Skin of body (tissue), 1 donor: ENCODE measurements at regions not wholly inside any gene's neighbourhood (a gene's known extent, or its start where the extent isn't known, plus 50 kb on each side); places are given as distances from the start of the nearest gene placed in this dataset.
A peak's percentile ranks its signal among the peaks of the same experiment; 100 is the strongest.

ENCODE experiments used
- DNase-seq: peaks from one replicate; lab custom pipeline; 2025; lab: John Stamatoyannopoulos, UW

- peak; percentile 49 for DNase-seq
Measured at GRCh38 chr9:88658311-88658822, 123.4 kb downstream of the NXNL2 start.

DNA sequence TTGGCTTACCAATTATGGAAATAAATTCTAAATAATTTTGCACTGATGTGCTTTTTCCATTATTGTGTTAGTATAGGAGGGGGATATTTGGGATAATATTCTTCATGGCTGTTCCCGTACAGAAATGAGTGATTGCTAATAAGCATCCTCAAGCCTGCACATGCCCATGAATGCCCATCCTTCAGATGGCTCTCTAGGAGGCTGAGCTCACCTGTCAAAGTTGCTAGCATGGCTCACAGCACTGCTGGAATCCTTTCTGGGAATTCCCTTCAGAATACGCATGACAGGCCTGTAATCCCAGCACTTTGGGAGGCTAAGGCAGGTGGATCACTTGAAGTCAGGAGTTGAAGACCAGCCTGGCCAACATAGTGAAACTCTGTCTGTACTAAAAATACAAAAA lies 124.1 kb downstream of the NXNL2 start:
- no peak for DNase-seq

DNA sequence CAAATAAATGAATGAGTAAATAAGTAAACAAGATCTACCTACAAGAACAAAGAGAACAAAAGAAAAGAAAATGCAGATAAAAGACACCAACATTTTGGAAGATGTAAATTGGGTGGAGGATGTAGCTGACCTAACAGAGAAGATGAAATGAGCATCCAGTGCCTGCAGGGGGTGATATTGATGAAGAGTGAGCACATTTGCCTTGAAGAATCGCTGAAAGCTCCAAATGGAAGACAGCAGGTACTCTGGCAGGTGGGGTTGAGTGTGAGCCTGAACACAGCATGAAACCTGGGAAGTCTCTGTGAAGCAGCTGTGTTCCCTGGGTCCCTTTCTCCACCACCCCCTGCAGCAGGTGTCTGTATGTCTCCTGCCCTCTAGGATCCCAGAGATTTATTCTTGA lies 125.6 kb downstream of the NXNL2 start:
- DNase-seq = no peak

DNA sequence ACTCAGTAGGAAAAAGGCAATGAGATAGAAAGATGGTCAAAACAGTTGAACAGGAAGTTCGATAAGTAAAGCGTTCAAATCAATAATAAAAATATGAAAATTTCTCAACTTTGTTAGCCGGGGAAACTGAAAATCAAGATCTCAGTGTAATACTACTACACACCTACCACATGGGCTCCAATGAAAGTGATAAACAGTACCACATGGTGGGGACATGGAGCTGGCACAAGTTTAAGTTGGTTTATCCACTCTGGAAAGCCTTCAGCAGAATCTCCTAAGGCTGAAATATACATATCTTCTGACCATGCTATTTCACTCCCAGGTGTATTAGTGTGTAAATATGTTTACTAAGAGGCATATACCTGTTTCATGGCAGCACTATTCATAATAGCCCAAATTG lies 126.8 kb downstream of the NXNL2 start:
- DNase-seq = no peak

DNA sequence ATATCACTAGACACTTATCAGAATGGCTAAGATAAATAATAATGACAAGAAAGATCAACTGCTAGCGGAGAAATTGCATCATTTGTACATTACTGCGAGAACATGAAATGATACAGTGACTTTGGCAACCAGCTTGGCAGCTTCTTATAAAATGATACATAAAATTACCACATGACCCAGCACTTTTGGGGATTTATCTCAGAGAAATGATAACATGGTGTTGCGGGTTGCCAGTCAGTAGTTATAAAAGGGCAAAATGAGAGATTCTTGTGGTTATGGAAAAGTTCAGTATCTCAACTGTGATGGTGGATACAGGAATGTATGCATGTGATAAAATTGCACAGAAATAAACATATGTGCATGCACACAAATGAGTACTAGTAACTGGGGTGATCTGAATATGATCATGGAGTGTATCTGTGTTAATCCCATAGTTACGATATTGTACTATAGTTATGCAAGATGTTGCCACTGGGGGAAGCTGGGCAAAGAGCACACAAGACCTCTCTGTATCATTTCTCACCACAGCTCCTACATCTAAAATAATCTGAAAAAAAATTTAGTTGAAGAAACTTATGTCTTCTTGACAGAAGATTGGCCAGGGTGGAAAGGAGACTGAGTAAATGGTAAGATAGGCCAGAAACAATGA lies 128.9 kb downstream of the NXNL2 start:
- DNase-seq = peak; percentile 21

- DNase-seq = no peak
Measured at GRCh38 chr9:88664773-88665172, 129.8 kb downstream of the NXNL2 start.

- DNase-seq = no peak
Measured at GRCh38 chr9:88672874-88673689, 138.1 kb downstream of the NXNL2 start.

DNA sequence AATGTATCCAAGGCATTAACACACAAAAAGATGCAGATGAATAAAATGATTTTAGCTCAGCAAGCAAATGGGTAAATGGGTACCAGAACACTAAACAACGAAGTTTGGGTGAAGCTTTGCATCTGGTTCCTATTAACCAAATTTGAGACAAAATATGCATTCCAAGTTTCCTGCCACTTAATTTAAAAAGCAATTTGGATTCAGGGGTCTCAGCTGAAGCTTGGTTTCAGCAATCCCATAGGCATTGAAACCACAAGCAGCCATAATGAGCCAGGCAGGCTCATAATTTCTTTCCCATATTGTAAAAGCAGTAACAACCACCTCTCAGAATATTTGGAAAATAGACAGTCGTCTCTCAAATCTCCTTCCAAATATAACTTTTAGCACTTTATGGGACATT lies 138.9 kb downstream of the NXNL2 start:
- no peak for DNase-seq

- DNase-seq = no peak
Measured at GRCh38 chr9:88676644-88677043, 141.7 kb downstream of the NXNL2 start.

DNA sequence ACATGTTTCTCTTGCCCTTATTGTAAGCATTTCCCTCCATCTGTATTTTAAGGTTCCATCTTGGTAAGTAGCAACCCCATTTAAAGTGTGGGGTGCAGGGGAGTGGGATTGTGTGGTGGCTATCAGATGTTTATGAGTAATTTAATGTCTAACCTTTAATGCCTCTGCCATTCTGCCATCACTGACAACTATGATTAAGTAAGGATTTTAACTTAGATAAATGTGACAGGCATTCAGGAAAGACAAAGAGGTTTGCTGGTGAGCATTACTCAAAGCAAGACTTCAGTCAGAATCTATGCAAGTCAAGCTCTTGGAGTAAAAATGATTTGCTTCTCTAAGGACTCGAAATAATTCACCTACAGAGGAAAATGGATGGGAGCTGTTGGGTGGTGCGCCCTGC lies 143.0 kb downstream of the NXNL2 start:
- DNase-seq = no peak

GRCh38 chr9:88678431-88678830 lies 143.5 kb downstream of the NXNL2 start:
- no peak for DNase-seq

GRCh38 chr9:88680041-88680440 lies 145.1 kb downstream of the NXNL2 start:
- no peak for DNase-seq

- no peak for DNase-seq
Measured at GRCh38 chr9:88680505-88681160, 145.7 kb downstream of the NXNL2 start.

DNA sequence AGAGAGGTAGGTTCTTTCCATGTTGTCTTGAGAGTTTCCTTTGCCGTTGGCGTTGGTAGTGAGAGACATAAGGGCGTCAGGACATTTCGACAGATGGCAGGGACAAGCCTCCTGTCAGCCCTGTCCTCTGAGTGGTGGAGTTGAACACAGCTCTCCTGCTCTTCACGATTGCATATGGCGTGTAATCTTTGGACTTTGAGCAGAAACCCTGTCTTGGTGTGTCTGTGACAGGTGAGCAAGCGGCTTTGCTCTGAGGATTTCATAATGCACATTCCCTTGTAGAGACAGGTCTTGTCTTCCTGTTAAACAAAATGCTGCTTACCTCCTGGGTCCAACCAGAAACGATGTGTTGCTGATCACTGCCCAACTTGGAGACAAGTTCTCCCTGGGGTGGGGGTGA lies 146.5 kb downstream of the NXNL2 start:
- DNase-seq = no peak

DNA sequence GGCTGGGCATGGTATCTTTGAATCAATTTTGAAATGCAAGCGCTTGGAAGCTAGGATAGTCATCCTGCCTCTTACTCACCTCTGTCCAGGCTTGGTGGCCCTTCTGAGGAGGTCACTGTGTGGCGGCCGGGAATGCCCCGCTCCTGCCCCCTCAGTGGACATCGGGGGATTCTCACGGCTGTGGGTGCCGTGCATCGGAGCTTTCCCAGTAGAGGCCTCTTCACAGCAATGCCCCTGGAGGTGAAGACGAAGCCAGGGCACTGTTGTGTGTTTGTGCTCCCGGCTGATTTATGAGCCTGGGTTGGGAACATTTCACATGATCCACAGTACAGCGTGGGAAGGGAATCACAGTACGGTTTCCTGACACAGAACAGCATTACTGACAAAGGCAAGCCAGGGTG lies 147.5 kb downstream of the NXNL2 start:
- no peak for DNase-seq

GRCh38 chr9:88684046-88684445 lies 149.1 kb downstream of the NXNL2 start:
- no peak for DNase-seq

DNA sequence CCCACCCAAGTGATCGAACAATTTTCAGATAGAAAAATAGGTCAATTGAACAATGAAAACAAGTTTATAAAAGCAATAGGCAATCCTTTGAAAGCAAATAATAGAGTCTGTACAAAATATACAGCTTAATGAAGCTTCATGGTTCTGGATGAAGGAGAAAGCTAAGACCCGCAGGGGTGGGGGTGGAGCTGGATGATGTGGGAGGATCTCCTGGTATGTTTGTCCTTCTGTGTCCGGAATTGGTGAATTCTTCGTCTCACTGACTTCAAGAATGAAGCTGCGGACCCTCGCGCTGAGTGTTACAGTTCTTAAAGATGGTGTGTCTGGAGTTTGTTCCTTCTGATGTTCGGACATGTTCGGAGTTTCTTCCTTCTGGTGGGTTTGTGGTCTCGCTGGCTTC lies 149.9 kb downstream of the NXNL2 start:
- no peak for DNase-seq

DNA sequence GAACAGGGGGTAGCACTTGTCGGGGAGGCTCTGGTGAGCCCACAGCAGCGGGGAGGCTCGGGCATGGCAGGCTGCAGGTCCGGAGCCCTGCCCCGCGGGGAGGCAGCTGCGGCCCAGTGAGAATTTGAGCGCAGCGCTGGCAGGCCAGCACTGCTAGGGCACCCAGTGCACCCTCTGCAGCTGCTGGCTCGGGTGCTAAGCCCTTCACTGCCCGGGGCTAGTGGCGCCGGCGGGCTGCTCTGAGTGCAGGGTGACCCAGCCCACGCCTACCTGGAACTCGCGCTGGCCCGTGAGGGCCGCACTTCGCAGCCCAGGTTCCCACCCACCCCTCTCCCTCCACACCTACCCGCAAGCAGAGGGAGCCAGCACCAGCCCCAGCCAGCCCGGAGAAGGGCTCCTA lies 151.0 kb downstream of the NXNL2 start:
- DNase-seq = no peak

DNA sequence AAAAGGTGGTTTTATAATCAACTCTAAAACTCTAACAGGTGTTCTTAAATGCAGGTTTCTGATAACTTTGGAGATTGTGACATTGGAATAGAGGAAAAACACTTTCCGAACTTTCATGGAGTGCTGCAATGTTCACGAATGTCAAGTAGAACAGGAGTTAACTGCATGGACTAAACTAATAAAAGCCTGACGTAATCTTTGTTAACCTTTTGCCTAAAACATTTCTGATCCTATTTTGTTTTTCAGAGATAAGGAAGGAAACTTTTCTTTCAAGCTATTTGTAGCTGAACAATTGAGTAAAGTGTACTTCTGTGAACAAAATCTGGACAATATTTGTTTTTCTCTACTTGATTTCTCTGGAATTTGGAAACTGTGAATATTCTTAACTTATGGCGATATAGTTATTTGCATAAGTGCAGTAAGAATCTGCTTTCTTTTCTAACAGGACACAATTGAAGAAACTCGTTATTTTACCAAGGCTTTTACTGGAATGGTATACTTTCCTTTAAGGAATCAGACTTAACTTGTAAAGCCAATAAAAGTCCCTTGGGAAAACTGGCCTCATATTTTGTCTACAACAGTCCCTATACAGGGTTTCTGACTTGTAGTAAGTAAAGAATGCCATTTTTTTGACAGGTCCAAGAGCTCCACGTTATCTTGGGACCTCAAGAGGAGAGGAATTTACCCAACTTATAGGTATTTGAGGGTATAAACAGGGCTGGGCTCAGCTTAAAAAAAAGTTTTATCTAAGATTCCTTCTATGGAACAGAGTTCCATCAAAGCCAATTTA lies 154.7 kb downstream of the NXNL2 start:
- DNase-seq = no peak

DNA sequence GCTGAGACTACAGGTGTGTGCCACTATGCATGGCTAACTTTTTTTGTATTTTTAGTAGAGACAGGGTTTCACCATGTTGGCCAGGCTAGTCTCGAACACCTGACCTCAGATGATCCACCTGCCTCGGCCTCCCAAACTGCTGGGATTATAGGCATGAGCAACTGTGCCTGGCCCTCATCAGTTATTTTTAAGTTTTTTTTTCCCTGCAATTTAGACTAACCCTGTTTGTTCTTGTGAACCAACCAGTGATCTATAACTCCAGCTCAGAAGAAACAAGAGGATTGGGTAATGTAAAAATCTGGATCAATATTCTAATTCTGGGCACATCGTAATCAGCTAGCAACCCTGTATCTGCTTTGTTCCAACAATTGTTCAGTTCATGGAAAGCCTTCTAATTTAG lies 155.7 kb downstream of the NXNL2 start:
- no peak for DNase-seq

- DNase-seq = no peak
Measured at GRCh38 chr9:88691091-88691490, 156.1 kb downstream of the NXNL2 start.

GRCh38 chr9:88691811-88692210 lies 156.8 kb downstream of the NXNL2 start:
- no peak for DNase-seq
